GDM1 (cell line): ENCODE measurements at regions not wholly inside any gene's neighbourhood (a gene's known extent, or its start where the extent isn't known, plus 50 kb on each side); places are given as distances from the start of the nearest gene placed in this dataset.

Source experiments
- DNase-seq: peaks from one replicate; lab custom pipeline; 2025; lab: John Stamatoyannopoulos, UW

DNA sequence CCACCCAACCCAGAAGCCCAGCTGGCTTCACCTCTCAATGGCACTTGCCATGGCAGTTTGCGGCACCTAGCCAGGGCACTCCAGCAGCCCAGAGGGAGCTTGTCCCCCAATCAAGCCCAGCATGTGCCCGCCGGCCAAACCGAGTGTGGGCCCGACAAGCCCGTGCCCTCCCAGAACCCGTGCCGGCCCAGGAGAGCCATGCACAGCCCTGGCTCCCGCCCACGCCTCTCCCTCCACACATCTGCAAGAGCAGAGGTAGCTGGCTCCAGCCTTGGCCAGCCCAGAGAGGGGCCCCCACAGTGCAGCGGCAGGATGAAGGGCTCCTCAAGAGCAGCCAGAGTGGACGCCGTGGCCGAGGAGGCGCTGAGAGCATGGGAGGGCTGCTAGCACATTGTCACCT lies 2278.0 kb upstream of the PCDH20 start:
- DNase-seq: no peak

DNA sequence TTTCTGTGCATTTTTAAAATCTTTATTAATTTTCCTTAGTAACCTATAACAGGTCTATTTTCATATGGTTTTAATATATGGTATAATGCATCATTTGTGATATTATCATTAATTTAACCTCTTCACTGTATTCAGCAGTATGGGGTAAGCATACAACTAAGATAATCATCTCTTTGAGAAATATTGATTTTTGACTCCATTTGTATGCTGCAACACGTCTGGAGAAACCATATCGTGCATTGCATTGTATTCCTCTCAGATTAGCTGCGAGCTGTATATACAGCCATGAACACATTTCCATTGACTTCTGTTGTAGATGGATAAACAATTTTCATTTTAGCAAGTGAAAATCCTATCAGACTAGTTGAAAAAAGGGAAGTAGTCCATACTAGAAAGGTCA lies 2275.8 kb upstream of the PCDH20 start:
- DNase-seq: no peak

GRCh38 chr13:63690672-63691071 lies 2275.0 kb upstream of the PCDH20 start:
- no peak for DNase-seq

GRCh38 chr13:63684822-63685221 lies 2269.2 kb upstream of the PCDH20 start:
- no peak for DNase-seq

- no peak for DNase-seq
Measured at GRCh38 chr13:63680704-63681103, 2265.1 kb upstream of the PCDH20 start.

- no peak for DNase-seq
Measured at GRCh38 chr13:63671296-63671695, 2255.6 kb upstream of the PCDH20 start.

GRCh38 chr13:63651394-63651793 lies 2235.7 kb upstream of the PCDH20 start:
- no peak for DNase-seq

GRCh38 chr13:63643543-63643942 lies 2227.9 kb upstream of the PCDH20 start:
- DNase-seq: no peak

DNA sequence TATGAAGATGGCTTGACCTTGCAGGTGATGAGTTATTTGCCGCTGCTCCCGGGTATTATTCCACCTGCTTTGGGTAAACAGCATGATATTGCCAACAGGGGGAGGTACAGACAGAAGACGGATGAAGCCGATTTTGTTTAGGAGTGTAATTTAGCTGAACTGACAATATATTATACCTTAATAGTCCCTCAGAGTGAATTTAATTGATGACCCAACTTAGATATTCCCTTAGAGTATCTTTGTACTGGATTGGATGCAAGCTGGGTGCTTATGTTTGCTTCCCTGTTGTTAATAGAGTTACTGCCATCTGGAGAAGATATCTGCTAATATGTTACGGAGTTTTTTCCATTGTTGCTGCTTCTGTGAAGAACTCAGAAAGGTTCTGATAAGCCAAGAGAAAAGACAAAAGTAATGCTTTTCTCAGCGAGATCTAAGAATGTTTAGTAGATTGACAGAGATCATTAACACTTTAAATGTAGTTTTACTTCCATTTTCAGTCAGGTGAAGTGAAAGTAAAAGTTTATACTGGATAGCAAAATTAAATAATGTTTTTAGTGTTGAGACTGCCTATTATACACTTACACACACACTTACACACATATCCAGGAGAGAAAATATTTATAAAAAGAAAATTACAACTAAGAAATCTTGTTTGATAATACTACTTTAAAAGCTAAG lies 2220.8 kb upstream of the PCDH20 start:
- no peak for DNase-seq

GRCh38 chr13:63632321-63632720 lies 2216.7 kb upstream of the PCDH20 start:
- no peak for DNase-seq

- no peak for DNase-seq
Measured at GRCh38 chr13:63631006-63631405, 2215.4 kb upstream of the PCDH20 start.

GRCh38 chr13:63629591-63629990 lies 2213.9 kb upstream of the PCDH20 start:
- no peak for DNase-seq

DNA sequence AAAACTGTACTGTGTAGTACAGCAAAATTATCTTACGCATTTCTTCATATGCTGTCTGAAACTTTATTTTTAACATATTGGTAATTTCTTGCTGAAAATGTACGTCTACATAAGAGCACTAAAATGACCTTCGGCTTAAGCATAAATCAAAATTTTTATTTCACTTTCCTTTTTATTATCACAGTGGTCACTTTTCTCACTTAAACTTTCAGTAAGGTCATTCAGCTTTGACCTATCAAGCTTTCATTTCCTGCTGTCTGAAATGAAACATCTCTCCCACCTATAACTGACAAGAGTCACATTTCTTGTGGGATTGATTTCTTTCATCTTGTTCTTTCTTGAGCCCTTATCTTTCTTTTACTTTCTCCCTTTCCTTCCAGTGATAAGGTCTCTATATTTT lies 2212.7 kb upstream of the PCDH20 start:
- DNase-seq: no peak

DNA sequence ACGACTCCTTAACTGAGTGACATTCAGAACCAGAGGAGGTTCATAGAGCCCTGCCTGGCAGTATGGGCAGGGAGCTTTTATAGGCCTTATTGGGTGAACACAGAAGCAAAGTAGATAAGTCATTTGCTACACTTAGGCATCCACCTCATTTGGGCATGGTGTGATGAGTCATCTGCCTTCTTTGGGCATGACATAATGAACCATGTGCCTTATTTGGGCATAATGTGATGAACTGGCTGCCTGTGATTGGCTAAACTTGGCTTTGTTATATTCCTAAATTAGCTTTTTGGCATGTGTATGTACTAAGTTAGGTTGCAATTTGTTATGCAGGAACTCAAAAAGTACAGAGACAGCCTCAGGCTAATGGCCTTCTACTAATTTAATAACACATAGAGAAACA lies 2210.2 kb upstream of the PCDH20 start:
- no peak for DNase-seq

- DNase-seq: no peak
Measured at GRCh38 chr13:63614874-63615612, 2199.4 kb upstream of the PCDH20 start.

DNA sequence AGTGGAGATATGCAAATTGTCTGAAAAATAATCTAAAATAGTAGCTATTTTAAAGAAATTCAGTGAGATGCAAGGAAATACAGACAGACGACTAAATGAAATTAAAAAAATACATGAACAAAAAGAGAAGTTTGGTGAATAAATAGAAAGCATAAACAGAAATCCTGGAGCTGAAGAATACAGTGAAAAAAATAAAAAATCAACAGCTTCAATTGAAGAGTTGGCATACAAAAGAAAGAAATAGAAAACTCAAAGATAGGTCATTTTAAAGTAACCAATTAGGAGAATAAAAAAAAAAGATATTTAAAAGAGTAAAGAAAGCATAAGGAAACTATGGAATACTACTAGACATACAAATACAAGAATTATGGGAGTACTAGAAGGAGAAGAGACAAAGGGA lies 2191.5 kb upstream of the PCDH20 start:
- DNase-seq: no peak

DNA sequence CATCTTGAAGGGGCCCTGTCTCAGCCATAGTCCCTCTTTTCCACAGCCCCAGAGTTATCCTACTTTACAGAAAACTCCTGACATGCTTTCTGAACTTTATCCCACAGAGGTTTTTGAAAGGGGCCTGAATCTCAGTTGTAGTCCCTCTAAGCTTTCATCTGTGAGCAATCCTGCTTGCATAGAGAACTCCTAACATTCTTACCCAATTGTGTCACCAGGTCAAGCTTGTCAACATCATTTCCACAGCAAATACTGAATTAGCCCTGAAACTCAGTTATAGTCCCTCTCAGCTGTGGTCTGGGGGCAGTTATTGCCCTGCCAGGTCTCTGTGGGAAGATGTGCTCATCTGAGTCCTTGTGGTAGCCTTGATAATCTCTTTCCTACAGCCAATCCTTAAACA lies 2190.3 kb upstream of the PCDH20 start:
- DNase-seq: no peak

GRCh38 chr13:63605403-63605802 lies 2189.8 kb upstream of the PCDH20 start:
- no peak for DNase-seq

GRCh38 chr13:63595811-63596210 lies 2180.2 kb upstream of the PCDH20 start:
- no peak for DNase-seq

GRCh38 chr13:63586467-63586866 lies 2170.8 kb upstream of the PCDH20 start:
- DNase-seq: no peak

GRCh38 chr13:63578796-63579195 lies 2163.1 kb upstream of the PCDH20 start:
- DNase-seq: no peak

DNA sequence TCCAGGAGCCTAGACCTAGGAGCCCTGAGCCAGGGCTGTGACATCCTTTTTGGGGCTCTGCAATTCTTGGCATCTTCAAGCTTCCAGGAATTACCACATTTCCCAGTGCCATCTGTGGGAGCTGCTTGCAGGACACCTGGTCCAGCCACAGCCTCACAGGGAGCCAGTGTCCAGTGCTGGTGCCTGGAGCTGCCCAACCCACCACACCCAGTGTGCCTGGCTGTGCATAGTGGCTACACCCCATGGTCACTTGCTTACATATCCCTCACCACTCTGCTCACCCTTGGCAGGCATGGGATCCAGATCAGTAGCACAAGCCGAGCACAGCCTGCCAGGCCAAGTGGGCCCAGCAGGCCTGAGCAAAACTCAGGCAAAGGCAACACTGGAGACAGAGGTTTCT lies 2151.4 kb upstream of the PCDH20 start:
- DNase-seq: no peak

GRCh38 chr13:63554157-63554556 lies 2138.5 kb upstream of the PCDH20 start:
- no peak for DNase-seq

- no peak for DNase-seq
Measured at GRCh38 chr13:63551731-63552130, 2136.1 kb upstream of the PCDH20 start.
